Peyer's patch (tissue), 4 donors: ENCODE measurements at regions not wholly inside any gene's neighbourhood (a gene's known extent, or its start where the extent isn't known, plus 50 kb on each side); places are given as distances from the start of the nearest gene placed in this dataset.

Experiments used
- POLR2A ChIP-seq, 2 donors: fragments of 450-650 bp; IDR thresholded peaks; one replicate each; pipeline ENCODE4 v1.5.1; 2017; ENCODE audit warnings: antibody characterized with exemption in 2 of 2, mild to moderate bottlenecking in 2 of 2, moderate library complexity in 2 of 2
- TF ChIP-seq, protein P1 (sequence below), 6 experiments: fragments of 450-650 bp in 4 of 6; fragments of 200-600 bp in 2 of 6; sonication (generic) in 1 of 6; IDR thresholded peaks; one replicate each; pipeline ENCODE4 v1.5.1; 2017 to 2019; ENCODE audit warnings: antibody characterized with exemption in 6 of 6, mild to moderate bottlenecking in 3 of 6, moderate library complexity in 1 of 6

- no peak for TF ChIP-seq POLR2A (IDR thresholded peaks at IDR 0.05)
- TF ChIP-seq, protein P1, sequence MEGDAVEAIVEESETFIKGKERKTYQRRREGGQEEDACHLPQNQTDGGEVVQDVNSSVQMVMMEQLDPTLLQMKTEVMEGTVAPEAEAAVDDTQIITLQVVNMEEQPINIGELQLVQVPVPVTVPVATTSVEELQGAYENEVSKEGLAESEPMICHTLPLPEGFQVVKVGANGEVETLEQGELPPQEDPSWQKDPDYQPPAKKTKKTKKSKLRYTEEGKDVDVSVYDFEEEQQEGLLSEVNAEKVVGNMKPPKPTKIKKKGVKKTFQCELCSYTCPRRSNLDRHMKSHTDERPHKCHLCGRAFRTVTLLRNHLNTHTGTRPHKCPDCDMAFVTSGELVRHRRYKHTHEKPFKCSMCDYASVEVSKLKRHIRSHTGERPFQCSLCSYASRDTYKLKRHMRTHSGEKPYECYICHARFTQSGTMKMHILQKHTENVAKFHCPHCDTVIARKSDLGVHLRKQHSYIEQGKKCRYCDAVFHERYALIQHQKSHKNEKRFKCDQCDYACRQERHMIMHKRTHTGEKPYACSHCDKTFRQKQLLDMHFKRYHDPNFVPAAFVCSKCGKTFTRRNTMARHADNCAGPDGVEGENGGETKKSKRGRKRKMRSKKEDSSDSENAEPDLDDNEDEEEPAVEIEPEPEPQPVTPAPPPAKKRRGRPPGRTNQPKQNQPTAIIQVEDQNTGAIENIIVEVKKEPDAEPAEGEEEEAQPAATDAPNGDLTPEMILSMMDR (IDR thresholded peaks at IDR 0.05) = no peak
Observed at GRCh38 chr20:24766826-24767622, 182.0 kb upstream of the CST7 start.
